Fibroblast of villous mesenchyme (primary cell): ENCODE measurements at regions not wholly inside any gene's neighbourhood (a gene's known extent, or its start where the extent isn't known, plus 50 kb on each side); places are given as distances from the start of the nearest gene placed in this dataset.

Experiments
- DNase-seq: peaks from one replicate; pipeline ENCODE4 v3.0.0-alpha.2; 2010; ENCODE audit warnings: low read depth
- H3K4me3 ChIP-seq: 2 replicates; pipeline ENCODE4 v1.5.1; 2011; ENCODE audit warnings: low read depth, mild to moderate bottlenecking, low read length
- CTCF ChIP-seq: IDR thresholded peaks from 2 replicates; pipeline ENCODE4 v1.5.1; 2012; ENCODE audit warnings: low read depth, mild to moderate bottlenecking, low read length; ENCODE audit not compliant: insufficient read depth

- no peak overlapping the region for H3K4me3 ChIP-seq
- TF ChIP-seq CTCF, result no peak
- DNase-seq, result no peak
Observed at GRCh38 chr4:36704289-36704688, 422.9 kb downstream of the DTHD1 start.

GRCh38 chr4:36709991-36710390 lies 428.6 kb downstream of the DTHD1 start:
- no peak overlapping the region for H3K4me3 ChIP-seq
- DNase-seq, result no peak
- TF ChIP-seq CTCF, result no peak

GRCh38 chr4:36712013-36712412 lies 430.6 kb downstream of the DTHD1 start:
- H3K4me3 ChIP-seq, result no peak overlapping the region
- TF ChIP-seq CTCF, result no peak
- DNase-seq, result no peak

- DNase-seq, result no peak
- H3K4me3 ChIP-seq, result no peak overlapping the region
- no peak for TF ChIP-seq CTCF
Observed at GRCh38 chr4:36716874-36717273, 435.5 kb downstream of the DTHD1 start.

GRCh38 chr4:36719425-36719824 lies 438.0 kb downstream of the DTHD1 start:
- no peak for DNase-seq
- no peak overlapping the region for H3K4me3 ChIP-seq
- no peak for TF ChIP-seq CTCF

GRCh38 chr4:36722986-36723385 lies 441.6 kb downstream of the DTHD1 start:
- no peak for DNase-seq
- no peak overlapping the region for H3K4me3 ChIP-seq
- TF ChIP-seq CTCF, result no peak

GRCh38 chr4:36734334-36734733 lies 452.9 kb downstream of the DTHD1 start:
- DNase-seq, result no peak

More at GRCh38 chr4:36734334-36734733, 452.9 kb downstream of the DTHD1 start:
- H3K4me3 ChIP-seq, result no peak overlapping the region
- TF ChIP-seq CTCF, result no peak
